ENCODE measurements at regions not wholly inside any gene's neighbourhood (a gene's known extent, or its start where the extent isn't known, plus 50 kb on each side); places are given as distances from the start of the nearest gene placed in this dataset.

DNA sequence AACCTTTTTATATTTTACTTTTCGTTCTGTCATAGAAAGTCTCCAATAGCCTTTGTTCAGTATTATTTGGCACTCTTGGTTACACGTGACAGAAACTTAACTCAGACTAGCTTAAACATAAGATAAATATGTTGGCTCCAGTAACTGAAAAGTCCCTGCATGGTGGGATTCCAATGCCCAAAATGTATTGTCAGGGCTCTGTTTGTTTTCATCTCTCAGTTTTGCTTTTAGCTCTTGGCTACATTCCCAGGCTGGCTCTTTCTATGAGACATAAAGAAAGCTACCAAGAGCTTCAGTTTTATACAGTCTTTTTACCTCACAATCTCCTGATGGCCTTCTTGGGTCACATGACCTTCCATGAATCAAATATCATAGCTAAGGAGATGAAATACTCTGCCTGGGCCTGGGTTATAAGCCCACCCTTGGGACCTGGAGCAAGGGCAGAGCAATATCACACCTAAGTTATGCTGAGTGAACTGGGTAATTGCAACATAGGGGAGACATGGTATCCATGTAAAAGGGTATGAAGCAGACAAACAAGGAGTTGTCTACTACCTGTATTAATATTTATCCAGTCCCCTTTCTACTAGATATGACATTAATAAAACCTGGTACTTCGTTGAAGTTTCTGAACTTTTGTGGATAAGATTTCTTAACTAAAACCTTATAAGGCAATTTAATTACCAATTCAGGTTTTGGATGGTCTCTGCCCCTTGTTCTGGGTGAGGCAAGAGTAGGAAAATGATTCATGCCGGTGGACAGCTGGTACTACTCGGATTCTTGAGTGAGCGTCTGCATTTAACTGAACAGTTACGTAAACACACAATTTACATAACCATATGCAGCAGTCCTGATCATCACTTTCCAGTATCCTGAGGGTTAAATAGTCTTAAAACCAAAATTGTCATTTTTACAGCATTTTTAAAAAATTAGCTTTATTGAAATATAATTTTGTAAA lies 442.3 kb downstream of the GPATCH2 start:
- no peak for TF ChIP-seq TEAD4 (IDR thresholded peaks at IDR 0.05)
- TF ChIP-seq NFIC (IDR thresholded peaks at IDR 0.05), result no peak
- no peak for TF ChIP-seq YY1 (IDR thresholded peaks at IDR 0.05; ENCODE audit: low read depth)
- no peak for TF ChIP-seq CEBPB (IDR thresholded peaks at IDR 0.05)
- no peak for TF ChIP-seq EP300 (IDR thresholded peaks at IDR 0.05; ENCODE audit: borderline replicate concordance)
- TF ChIP-seq FOXM1 (IDR thresholded peaks at IDR 0.05; ENCODE audit: borderline replicate concordance, low read depth), result no peak
- TF ChIP-seq EGR1 (IDR thresholded peaks at IDR 0.05), result no peak
- no peak for TF ChIP-seq CREB1 (IDR thresholded peaks at IDR 0.05; ENCODE audit: low read depth)
- no peak for TF ChIP-seq TCF12 (IDR thresholded peaks at IDR 0.05; ENCODE audit: low read depth)
- TF ChIP-seq, protein P1, sequence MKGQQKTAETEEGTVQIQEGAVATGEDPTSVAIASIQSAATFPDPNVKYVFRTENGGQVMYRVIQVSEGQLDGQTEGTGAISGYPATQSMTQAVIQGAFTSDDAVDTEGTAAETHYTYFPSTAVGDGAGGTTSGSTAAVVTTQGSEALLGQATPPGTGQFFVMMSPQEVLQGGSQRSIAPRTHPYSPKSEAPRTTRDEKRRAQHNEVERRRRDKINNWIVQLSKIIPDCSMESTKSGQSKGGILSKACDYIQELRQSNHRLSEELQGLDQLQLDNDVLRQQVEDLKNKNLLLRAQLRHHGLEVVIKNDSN (IDR thresholded peaks at IDR 0.05), result no peak
- TF ChIP-seq TAF1 (IDR thresholded peaks at IDR 0.05; ENCODE audit: low read depth), result no peak
- TF ChIP-seq ZBTB7A (IDR thresholded peaks at IDR 0.05; ENCODE audit: low read depth), result no peak
- no peak for TF ChIP-seq RAD21 (IDR thresholded peaks at IDR 0.05; ENCODE audit: low read depth)
- TF ChIP-seq, protein P2, sequence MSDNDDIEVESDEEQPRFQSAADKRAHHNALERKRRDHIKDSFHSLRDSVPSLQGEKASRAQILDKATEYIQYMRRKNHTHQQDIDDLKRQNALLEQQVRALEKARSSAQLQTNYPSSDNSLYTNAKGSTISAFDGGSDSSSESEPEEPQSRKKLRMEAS (IDR thresholded peaks at IDR 0.05), result no peak
- TF ChIP-seq, protein P3, sequence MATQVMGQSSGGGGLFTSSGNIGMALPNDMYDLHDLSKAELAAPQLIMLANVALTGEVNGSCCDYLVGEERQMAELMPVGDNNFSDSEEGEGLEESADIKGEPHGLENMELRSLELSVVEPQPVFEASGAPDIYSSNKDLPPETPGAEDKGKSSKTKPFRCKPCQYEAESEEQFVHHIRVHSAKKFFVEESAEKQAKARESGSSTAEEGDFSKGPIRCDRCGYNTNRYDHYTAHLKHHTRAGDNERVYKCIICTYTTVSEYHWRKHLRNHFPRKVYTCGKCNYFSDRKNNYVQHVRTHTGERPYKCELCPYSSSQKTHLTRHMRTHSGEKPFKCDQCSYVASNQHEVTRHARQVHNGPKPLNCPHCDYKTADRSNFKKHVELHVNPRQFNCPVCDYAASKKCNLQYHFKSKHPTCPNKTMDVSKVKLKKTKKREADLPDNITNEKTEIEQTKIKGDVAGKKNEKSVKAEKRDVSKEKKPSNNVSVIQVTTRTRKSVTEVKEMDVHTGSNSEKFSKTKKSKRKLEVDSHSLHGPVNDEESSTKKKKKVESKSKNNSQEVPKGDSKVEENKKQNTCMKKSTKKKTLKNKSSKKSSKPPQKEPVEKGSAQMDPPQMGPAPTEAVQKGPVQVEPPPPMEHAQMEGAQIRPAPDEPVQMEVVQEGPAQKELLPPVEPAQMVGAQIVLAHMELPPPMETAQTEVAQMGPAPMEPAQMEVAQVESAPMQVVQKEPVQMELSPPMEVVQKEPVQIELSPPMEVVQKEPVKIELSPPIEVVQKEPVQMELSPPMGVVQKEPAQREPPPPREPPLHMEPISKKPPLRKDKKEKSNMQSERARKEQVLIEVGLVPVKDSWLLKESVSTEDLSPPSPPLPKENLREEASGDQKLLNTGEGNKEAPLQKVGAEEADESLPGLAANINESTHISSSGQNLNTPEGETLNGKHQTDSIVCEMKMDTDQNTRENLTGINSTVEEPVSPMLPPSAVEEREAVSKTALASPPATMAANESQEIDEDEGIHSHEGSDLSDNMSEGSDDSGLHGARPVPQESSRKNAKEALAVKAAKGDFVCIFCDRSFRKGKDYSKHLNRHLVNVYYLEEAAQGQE (IDR thresholded peaks at IDR 0.05; ENCODE audit: low read depth), result no peak

DNA sequence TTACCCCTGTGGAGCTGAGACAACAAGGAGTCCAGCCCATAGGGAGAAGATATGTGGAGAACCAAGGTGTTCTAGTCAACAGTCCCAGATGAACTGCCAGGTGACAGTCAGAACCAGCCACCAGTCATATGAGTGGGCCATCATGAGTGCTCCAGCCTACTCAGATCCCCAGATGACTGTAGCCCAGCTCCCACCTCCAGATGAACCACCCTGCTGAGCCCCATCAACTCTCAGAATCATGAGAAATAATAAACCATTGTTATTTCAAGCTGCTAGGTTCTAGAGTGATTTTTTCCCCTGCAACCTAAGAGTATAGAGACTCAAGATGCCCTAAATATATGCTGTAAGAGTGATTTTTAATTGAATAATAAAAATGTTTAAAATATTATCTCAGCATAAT lies 444.2 kb downstream of the GPATCH2 start:
- no peak for TF ChIP-seq ZBTB7A (IDR thresholded peaks at IDR 0.05; ENCODE audit: low read depth)
- TF ChIP-seq YY1 (IDR thresholded peaks at IDR 0.05; ENCODE audit: low read depth), result no peak
- no peak for TF ChIP-seq EP300 (IDR thresholded peaks at IDR 0.05; ENCODE audit: borderline replicate concordance)
- TF ChIP-seq CEBPB (IDR thresholded peaks at IDR 0.05), result no peak
- TF ChIP-seq, protein P2 (IDR thresholded peaks at IDR 0.05), result no peak
- TF ChIP-seq, protein P1 (IDR thresholded peaks at IDR 0.05), result no peak

DNA sequence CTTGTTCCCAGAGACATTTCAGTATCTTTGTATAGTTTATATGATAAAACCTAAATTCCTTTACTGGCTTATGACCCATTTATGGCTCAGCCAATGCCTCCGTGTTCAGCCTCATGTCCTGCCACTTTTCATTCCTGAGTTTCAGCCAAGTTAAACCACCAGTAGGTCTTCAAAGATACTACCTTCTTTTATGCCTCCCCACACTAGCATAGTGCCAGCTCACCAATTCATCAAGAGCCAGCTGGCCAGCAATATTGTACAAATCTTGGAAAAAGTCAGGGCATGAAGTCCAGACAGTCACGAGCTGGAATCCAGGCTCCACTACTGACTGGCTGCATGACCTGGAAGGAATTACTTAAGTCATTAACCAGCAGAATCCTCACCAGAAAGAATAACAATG lies 446.0 kb downstream of the GPATCH2 start:
- TF ChIP-seq, protein P1 (IDR thresholded peaks at IDR 0.05), result no peak
- TF ChIP-seq TEAD4 (IDR thresholded peaks at IDR 0.05) (no peak), CREB1 (IDR thresholded peaks at IDR 0.05; ENCODE audit: low read depth) (no peak), RAD21 (IDR thresholded peaks at IDR 0.05; ENCODE audit: low read depth) (no peak), TAF1 (IDR thresholded peaks at IDR 0.05; ENCODE audit: low read depth) (no peak), EGR1 (IDR thresholded peaks at IDR 0.05) (no peak), FOXM1 (IDR thresholded peaks at IDR 0.05; ENCODE audit: borderline replicate concordance, low read depth) (no peak), CEBPB (IDR thresholded peaks at IDR 0.05) (no peak), TCF12 (IDR thresholded peaks at IDR 0.05; ENCODE audit: low read depth) (no peak), NFIC (IDR thresholded peaks at IDR 0.05) (no peak), EP300 (IDR thresholded peaks at IDR 0.05; ENCODE audit: borderline replicate concordance) (no peak), YY1 (IDR thresholded peaks at IDR 0.05; ENCODE audit: low read depth) (no peak)
- TF ChIP-seq, protein P3 (IDR thresholded peaks at IDR 0.05; ENCODE audit: low read depth), result no peak
- TF ChIP-seq, protein P2 (IDR thresholded peaks at IDR 0.05), result no peak

DNA sequence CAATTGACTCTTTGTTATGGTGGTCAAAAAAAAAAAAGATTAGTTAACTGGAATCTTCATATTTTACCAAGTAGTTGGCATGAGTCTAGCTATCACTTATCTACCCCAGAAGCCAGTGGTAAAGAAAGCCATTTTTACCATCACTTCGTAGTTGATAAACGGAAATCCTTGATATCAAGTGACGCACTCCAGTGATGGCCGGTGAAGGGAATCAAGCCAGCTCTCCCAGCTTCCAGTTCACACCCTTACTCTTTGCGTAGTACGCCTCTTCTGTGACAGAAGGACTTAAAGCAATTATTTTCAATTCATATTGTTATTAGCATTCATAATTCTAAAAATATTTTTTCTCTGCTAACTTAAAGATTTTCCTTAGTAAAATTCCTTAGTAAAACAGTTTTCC lies 447.9 kb downstream of the GPATCH2 start:
- TF ChIP-seq CEBPB (IDR thresholded peaks at IDR 0.05) (no peak), ZBTB7A (IDR thresholded peaks at IDR 0.05; ENCODE audit: low read depth) (no peak), EGR1 (IDR thresholded peaks at IDR 0.05) (no peak), EP300 (IDR thresholded peaks at IDR 0.05; ENCODE audit: borderline replicate concordance) (no peak), NFIC (IDR thresholded peaks at IDR 0.05) (no peak), TAF1 (IDR thresholded peaks at IDR 0.05; ENCODE audit: low read depth) (no peak)
- TF ChIP-seq, protein P2 (IDR thresholded peaks at IDR 0.05), result no peak
